Renal cortex interstitium (tissue), 11 donors: ENCODE measurements at regions not wholly inside any gene's neighbourhood (a gene's known extent, or its start where the extent isn't known, plus 50 kb on each side); places are given as distances from the start of the nearest gene placed in this dataset.

Source experiments
- DNase-seq, 11 donors: peaks; one replicate each; pipeline ENCODE4 v3.0.0-alpha.2; 2013; ENCODE audit warnings: low read depth in 9 of 11, low spot score in 4 of 11; ENCODE audit errors: extremely low read depth in 1 of 11

DNA sequence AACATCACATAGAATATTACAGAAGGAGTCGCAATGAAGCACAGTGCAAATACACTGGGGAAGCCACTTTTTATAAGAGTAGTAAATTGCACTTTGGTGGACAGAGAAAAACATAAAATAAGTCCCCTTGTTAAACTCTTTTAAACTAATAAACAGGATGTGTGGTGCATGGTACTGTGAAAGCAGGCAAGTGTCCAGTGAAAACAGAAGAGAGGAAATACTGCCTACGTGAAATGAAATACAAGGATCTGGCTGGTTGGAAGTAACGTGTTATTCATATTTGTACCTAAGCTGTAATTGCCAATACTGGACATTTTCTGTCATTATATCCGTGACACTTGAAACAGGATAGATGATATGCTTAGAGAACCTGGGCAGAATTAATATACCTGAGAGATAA, 191.9 kb upstream of the SLC27A6 start:
- no peak for DNase-seq

DNA sequence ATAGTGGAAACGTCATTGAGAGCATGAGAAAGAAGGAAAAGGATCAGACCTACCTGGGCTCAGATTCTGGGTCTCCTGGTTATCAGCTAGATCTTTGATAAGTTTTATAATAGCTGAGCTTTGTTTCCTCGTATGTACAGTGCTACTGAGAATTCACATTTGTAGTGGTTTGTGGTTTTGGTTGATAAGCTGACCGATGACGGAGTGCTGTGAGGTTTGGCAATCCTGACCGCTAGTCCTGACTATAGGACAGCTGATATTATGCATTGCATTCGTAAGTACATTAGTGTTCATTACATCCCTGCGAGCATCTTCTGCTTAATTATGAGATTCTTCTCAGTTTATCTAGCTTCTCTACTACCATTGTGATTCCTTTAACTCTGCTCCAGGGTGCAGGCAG, 190.7 kb upstream of the SLC27A6 start:
- DNase-seq = no peak

DNA sequence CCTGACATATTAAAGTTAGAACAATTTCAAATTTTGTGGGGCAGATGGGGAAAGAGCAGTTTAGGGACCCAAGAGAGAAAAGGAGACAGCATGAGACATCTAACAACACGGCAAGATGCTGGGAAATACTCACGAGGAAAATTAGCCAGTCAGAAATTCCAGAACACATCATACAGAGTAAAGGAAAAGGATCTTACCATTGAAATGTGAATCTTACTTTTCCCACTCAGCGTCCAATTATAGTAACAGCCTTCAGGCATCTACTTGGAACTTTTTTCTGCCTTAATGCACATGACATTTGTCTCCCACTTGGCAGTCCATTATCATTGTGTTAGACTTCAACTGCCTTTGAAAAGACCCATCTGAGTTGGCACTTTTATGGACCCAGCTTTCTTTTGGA, 189.7 kb upstream of the SLC27A6 start:
- DNase-seq = no peak

DNA sequence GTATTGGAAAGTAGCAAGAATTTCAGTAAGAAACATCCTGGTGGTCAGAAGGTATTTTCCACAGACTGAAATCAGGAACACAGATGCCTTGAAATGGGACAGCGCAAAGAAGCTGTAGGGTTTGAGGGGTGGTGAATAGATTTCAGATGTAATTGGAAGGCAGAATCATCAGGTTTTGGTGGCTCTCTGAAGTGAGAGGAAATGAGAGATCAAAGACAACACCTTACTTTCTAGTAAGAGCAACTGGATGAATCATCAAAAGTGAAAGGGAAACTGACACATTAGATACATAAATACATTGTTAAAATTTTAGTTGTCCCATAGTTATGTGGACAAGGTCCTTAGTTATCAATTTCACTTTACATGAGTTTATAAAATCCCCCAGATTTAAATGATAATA, 188.2 kb upstream of the SLC27A6 start:
- no peak for DNase-seq

DNA sequence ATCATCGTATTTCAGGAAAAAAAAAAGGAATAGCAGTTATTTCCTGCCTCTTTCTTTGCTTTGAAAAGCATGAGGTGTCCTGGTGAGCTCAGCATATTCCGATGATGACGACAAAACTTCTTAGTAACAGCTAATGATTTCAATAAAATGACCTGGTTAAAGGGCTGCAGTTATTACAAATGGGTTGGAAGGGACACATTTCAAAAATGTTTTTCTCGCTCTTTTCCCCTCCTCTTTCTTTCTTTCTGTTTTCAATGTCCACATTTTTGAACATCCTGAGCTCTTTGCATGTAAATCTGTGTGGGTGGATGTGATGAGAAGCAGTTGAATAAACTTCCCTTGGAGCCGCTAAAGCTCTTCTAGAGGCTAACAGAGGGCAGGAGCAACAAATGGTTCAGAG, 186.8 kb upstream of the SLC27A6 start:
- no peak for DNase-seq

DNA sequence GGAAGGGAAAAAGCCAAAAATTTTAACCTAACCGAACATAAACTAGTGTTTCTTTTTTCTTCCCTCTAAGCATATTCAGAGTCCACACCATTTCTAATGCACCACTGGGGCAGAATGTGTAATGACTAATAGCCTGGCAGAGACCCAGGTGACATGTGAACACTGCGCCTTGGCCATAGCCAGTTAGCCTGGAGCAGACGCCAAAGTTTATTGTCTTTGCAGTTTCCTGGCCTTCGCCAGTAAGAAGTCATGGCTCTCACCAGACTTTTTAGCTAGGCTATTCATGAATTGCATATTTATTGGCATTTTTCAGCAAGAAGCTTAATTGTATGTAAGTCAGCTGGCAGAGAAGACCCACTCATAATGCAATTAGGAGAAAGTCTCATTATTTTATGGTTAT, 182.8 kb upstream of the SLC27A6 start:
- DNase-seq = no peak

DNA sequence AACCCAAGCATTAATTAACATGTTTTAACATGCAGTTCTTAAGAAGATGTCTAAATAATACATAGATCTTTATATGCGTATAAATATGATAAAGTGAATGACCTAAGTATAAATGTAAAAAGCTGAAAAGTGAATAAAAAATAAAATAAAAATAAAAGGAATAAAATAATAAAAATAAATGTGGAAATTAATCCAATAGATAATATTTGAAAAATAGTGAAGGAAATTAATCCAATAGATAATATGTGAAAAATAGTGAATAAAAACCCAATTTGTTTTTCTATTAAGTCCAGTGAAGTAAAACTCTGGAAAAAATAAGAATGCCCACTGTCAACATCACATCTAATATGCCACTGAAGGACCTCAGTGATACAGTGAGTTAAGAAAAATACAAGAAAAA, 180.6 kb upstream of the SLC27A6 start:
- DNase-seq = no peak

DNA sequence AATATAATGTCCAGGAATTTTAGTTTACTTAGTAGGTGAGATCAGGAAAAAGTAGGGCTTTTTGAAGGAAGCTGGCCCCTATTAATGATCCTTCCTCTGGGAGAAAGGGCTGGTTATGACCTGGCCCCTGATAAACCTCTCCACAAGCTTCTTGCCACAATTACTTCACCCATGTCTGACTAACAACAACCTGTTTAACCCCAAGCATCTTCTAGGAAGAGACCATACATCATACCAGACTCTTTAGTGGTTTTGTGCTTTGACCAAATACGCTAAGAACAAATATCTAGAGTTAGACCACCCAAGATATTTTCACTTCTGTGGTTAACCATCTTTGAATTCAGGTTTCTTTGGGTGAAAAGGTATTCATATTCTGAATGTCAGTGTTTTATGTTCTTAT, 174.0 kb upstream of the SLC27A6 start:
- DNase-seq = no peak

DNA sequence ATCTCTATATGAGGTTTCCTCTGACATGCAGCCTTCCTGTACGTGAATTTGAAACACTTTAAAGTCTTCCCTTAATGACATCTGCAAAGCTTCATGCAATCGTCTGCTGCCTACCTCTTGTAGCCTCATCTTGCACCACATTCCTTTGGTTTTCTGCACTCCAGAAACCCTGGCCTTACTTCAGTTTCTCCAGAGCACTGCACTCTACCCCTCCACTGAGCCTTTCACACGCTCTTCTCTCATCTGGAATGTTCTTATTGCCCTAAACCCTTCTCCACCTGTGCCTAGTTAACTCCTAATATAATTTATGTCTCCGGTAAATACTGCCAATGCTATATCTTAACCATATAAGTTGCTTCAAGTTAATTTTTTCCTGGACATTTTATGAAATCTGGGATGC, 168.8 kb upstream of the SLC27A6 start:
- no peak for DNase-seq

DNA sequence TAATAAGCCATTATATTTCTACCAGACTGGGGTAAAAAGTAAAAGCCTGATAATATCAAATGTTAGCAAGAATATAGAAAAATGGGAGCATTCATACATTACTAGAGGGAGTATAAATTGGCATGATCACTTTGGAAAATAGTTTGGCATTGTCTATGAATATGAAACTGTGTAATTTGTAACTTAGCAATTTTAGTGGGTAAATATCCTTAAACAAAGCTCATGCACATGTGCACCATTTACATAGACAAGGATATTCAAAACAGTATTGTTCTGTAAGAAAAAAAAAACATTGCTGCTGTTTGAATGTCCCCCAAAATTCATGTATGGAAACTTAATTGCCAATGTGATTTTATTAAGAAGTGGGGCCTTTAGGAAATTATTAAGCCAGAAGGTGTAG, 166.4 kb upstream of the SLC27A6 start:
- no peak for DNase-seq

DNA sequence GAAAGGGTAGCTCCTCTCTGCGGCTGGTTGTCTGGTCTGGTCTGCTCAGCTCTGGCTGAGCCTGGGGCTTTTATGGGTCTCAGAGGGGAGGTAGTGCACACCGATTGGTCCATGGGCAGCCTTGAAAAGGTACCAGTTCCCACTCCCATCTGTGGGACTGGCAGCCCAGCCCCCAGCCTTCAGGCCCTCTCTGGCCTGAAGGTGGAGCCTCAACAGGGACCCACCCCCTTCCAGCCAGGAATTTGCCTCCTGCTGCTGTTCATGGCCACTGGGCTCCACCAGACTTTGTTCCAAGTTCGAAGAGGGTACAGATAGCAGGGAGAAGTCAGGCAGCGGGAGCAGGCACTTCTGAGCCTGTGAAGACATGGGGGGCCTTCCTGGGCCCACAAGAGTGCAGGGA, 165.3 kb upstream of the SLC27A6 start:
- no peak for DNase-seq

DNA sequence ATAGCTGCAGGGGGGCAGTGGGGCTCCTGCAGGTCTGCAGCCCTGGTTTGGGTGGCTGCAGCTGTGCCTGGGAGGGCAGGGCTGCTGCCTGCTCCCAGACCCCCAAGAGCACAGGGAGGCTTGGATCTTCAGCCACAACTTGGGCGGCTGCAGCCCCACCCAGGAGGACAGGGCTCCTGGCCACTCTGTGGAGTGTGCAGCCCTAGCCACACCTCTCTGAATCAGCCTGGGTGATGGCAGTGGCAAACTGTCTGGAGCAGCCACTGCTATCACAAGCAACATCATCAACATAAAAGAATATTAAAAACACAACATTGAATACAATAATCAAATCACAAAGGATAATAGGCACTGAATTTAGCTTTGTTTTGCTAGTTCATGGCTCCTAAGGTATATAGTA, 164.9 kb upstream of the SLC27A6 start:
- DNase-seq = no peak

DNA sequence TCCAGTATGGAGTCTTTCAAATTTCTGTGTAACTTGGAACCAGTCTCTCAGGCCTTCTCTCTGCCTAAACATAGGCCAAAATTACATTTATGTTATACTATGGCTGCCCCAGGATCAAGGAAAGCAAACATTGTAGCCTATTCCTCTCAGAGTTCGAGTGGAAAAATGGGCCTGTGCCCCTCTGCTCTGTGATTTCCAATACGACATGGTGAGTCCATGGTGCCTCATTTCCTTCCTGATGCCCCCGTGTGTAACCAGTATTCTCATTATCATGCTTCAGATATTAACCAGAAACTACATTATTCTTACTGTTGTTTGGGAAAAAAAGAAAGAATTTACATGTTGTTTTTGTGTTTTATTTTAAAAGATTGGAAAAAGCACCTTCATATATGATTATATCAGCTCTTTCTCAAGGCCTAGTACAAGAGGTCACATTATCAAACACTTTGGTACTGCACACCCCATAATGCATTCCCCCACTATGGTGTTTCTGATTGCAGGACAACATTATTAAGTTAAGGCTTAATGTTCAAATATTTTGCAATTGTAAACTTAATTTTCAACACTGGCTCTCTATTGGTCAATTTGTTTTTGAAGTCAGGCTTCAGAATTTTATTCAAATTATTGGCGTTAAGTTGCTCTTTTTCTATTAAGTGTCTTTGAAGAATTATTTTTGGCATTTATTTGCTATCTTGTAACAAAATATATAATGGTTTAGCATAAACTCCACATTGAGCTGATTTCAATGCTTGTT, 151.8 kb upstream of the SLC27A6 start:
- DNase-seq = no peak

DNA sequence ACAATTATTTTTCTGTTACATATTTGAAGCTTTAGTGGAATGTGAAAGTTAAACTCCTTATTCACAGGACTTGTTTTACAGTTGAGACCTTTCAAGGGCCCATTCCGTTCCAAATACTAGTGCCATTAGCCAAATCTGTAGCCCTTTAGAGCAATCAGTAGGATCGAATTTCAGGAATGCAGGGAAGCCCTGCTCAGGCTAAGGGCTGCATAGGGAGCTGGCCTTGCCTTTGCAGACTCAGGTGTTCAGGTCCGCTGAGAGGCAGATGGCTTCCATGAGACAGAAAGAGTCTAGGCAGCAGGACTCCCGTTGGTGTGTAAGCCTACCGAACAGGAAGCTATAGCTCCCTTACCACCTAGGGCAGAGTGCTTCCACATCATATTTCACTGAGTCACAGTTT, 150.1 kb upstream of the SLC27A6 start:
- DNase-seq = no peak

DNA sequence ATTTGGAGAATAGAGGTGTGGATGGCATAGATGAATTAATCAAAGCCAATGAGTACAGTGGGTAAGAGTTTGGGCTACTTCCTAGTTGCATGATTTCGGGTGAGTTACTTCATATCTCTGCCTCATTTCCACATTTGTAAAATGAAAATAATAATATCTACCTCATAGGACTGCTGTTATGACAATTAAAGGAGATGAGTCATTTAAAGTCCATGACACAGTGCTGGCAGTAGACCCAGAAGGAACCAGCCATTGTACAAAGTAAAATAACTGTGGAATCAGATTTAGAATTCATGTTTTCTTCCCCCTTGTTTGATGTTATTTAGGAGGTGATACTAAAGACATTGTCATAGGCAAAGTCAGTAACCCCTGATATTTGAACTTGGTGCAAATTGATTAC, 139.5 kb upstream of the SLC27A6 start:
- no peak for DNase-seq

DNA sequence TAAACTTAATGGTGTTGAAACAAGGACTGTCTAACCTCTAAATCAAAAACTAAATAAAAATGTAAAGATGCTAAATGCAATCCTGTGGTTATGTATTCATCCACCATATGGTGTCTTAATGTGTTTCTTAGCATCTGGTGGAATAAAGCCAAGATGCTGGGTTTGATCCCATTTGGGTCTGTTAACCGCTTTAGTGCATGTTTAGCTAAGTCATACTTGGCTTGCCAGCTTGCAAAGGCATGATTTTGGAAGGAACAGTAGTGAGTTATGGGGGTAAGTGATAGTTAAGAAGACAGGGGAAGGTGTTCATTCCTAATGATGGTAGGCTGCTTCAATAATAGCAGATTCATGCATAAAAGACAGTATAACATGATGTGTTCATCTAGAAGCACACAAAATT, 139.0 kb upstream of the SLC27A6 start:
- DNase-seq = no peak

DNA sequence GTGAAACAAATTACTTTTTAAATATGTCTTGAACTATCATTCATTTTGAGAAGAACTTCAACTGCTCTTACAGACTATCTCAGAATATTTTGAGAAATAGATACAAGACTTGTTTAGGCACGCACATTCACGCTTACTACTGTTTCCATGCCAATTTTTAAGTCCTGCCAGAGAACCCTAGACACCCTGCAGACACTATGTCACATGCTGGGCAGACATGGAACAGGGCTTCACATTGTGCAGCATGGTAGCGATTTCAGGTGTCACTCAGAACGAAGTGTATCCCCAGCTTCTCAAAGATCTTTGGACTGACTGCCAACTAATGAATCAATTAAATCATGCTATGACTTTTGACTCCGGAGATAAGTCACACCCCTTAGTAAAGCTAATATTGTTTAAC, 128.7 kb upstream of the SLC27A6 start:
- DNase-seq = no peak

DNA sequence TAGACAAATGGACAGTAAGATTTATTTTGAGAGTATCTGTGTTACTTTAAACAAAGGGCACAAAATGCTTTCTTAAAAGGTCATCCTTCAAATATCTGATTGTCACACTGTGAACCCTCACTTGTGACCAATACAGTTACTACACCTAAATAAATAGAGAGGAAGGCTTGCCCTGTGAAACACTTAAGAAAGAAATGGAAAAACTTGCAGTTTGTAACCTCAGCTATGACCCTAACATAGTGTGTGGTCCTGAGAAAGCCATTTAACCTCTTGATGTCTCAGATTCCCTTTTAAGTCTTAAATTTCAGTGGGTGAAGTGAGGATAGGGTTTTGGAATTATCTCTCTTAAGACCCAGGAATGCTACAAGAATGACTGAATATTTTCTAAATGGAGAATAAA, 126.7 kb upstream of the SLC27A6 start:
- DNase-seq = no peak

DNA sequence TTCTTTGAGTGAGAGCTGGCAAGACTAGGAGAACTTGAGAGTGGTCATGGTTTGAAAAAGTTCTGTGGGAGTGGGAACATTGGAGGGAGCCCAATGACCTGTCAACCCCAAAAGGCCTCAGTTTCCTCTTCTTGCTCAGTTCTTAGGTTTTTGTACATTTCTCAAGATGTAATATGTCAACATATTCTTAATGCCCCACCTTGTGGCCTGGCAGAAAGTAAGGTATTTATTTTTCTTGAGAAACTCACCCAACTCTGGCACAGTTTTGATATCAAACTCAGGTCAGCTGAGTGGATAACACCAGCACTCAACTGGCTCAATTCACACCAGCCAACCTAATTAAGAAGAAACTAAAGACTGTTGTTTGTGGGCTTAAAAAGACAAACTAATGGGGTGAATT, 123.0 kb upstream of the SLC27A6 start:
- DNase-seq = no peak

DNA sequence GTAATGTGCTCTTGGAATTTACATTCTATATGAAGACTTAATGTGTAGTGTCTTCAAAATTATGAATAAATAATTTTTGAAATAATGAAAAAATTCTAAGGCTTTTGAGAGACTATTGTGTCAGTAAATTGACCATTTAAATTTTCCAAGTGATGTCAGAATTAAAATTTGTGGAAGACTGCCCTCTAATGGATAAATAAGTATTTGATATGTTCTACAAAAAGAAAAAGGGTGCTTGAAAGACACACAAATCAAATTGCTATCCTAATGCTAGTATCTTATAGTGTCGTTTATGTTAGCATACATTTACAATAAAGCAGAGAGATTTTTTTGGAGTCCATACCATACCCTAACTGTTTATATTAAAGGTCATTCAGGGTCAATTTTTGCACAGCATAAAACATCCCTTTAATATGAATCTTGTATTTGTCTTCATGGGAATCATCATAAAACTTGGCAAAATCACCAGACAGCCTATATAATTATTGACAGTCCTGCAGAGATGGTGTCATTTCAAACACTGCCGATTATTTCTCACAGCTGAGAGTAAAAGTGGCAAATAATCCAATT, 120.8 kb upstream of the SLC27A6 start:
- peak in 7 of 11 donors; percentile 4 to 39 (median 13) for DNase-seq

DNA sequence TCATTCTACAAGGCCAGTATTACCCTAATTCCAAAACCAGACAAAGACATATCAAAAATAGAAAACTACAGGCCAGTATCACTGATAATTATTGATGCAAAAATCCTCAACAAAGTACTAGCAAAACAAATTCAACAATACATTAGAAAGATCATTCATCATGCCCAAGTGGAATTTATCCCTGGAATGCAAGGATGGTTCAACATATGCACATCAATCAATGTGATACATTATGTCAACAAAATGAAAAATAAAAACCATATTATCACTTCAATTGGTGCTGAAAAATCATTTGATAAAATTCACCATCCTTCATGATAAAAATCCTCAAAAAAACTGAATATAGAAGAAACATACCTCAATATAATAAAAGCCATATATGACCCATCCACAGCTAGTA, 115.2 kb upstream of the SLC27A6 start:
- DNase-seq = no peak
